ENCODE measurements at regions not wholly inside any gene's neighbourhood (a gene's known extent, or its start where the extent isn't known, plus 50 kb on each side); places are given as distances from the start of the nearest gene placed in this dataset.

GRCh38 chr10:33122014-33122809 lies 164.2 kb upstream of the ITGB1 start:
- TF ChIP-seq CTCF (IDR thresholded peaks at IDR 0.05; ENCODE audit: extremely low read depth in 1 of 2, insufficient read depth in 1 of 2, low read depth in 1 of 2, low read length in 2 of 2) (no peak), POLR2A (IDR thresholded peaks at IDR 0.05; ENCODE audit: low read depth, low read length) (no peak), EZH2 (IDR thresholded peaks at IDR 0.05; ENCODE audit: borderline replicate concordance, low read depth, low read length, severe bottlenecking) (no peak), GATA2 (IDR thresholded peaks at IDR 0.05; ENCODE audit: insufficient read depth, insufficient read length, low read depth, low read length) (no peak), POLR2AphosphoS5 (IDR thresholded peaks at IDR 0.05; ENCODE audit: insufficient read depth, low read depth, low read length) (no peak), MYC (IDR thresholded peaks at IDR 0.05; ENCODE audit: low read depth, low read length) (no peak), MAX (IDR thresholded peaks at IDR 0.05; ENCODE audit: insufficient read depth, insufficient read length) (no peak), JUN (IDR thresholded peaks at IDR 0.05; ENCODE audit: borderline replicate concordance, insufficient read depth, insufficient read length, low read depth) (no peak), FOS (IDR thresholded peaks at IDR 0.05; ENCODE audit: borderline replicate concordance, insufficient read depth, low read length) (no peak)
- DNase-seq (ENCODE audit: low read depth, low spot score) (no peak), FAIRE-seq (no peak)
- no TSS peak for BruUV-seq (replicated peaks)
- H3K9me3 ChIP-seq (replicated peaks; ENCODE audit: control insufficient read depth, insufficient read depth, low read length), result no peaks in the 10 kb centered on the region
- intact Hi-C loops (cut with micrococcal nuclease) (no loop called here), dilution Hi-C loops (cut with MboI; ENCODE audit: extremely low pct_ligation_motif_present, low sequenced_read_pairs) (no loop called here)
- no peaks in the 10 kb centered on the region for H3K9me1 ChIP-seq (replicated peaks; ENCODE audit: control insufficient read depth, extremely low read depth, insufficient read depth, low read length)
- ChIA-PET POLR2A (no interaction called here), CTCF (no interaction called here)
- H4K20me1 ChIP-seq (replicated peaks; ENCODE audit: control insufficient read depth, extremely low read depth, insufficient read depth, low read length), result no peaks in the 10 kb centered on the region
- H3K9ac ChIP-seq (replicated peaks; ENCODE audit: extremely low read depth, insufficient read depth, low read length), result no peak overlapping the region
- no peak overlapping the region for H2AFZ ChIP-seq (ENCODE audit: low read depth, low read length)
- H3K4me3 ChIP-seq (replicated peaks in 1 of 3; ENCODE audit: insufficient read depth in 1 of 3, low read depth in 1 of 3, low read length in 3 of 3), result no peak overlapping the region
- H3K79me2 ChIP-seq (ENCODE audit: control insufficient read depth, insufficient read depth, low read length), result no peaks in the 10 kb centered on the region
- H3K27ac ChIP-seq (ENCODE audit: insufficient read depth, low read depth, low read length), result no peak overlapping the region
- peaks cover 15% of the 10 kb centered on the region for H3K4me1 ChIP-seq (ENCODE audit: control insufficient read depth, extremely low read depth, insufficient read depth, low read length)
- no peaks in the 10 kb centered on the region for H3K27me3 ChIP-seq (ENCODE audit: control insufficient read depth in 2 of 2, insufficient read depth in 2 of 2, low read length in 2 of 2)
- no peak overlapping the region for H3K4me2 ChIP-seq (ENCODE audit: insufficient read depth, low read length)
- H3K36me3 ChIP-seq (ENCODE audit: control insufficient read depth in 2 of 2, extremely low read depth in 1 of 2, insufficient read depth in 2 of 2, low read length in 2 of 2), result no peaks in the 10 kb centered on the region

Data from endothelial cell of umbilical vein (primary cell).